Endothelial cell of umbilical vein (primary cell): ENCODE measurements at regions not wholly inside any gene's neighbourhood (a gene's known extent, or its start where the extent isn't known, plus 50 kb on each side); places are given as distances from the start of the nearest gene placed in this dataset.

Experiments
- BruUV-seq: library from RNA; stranded (reverse); fragments of 400-500 nt; replicated peaks from 2 replicates; lab custom pipeline; 2021; lab: Mats Ljungman, UMichigan
- CTCF ChIA-PET: fragments of 300-600, 350-600 bp; sonication (Branson Sonifier 250); formaldehyde crosslinking; loops from one replicate; lab custom pipeline; 2021; ENCODE audit warnings: antibody characterized with exemption, inconsistent platforms; lab: Charles Lee
- POLR2A ChIA-PET: fragments of 300-600, 350-600 bp; sonication (Branson Sonifier 250); formaldehyde crosslinking; loops from one replicate; lab custom pipeline; 2021; ENCODE audit warnings: antibody characterized with exemption, inconsistent platforms; lab: Charles Lee
- DNase-seq: peaks from one replicate; pipeline ENCODE4 v3.0.0-alpha.2; 2011; ENCODE audit warnings: low read depth, low spot score
- FAIRE-seq: peaks from 2 replicates; lab custom pipeline; 2011; peaks lifted over from hg19 to GRCh38; lab: Jason Lieb, UNC
- H2AFZ ChIP-seq: 2 replicates; pipeline ENCODE4 v1.6.0; 2012; ENCODE audit warnings: low read depth, low read length, control low read depth, inconsistent platforms
- H3K27ac ChIP-seq: 2 replicates; pipeline ENCODE4 v1.5.1; 2011; ENCODE audit warnings: low read depth, mild to moderate bottlenecking, control low read depth, low read length, moderate library complexity; ENCODE audit not compliant: insufficient read depth
- H3K27me3 ChIP-seq, 2 experiments: 2 replicates each; pipeline versions ENCODE4 v1.6.0 to v1.6.1; 2011; ENCODE audit warnings: low read length in 2 of 2, mixed read lengths in 1 of 2; ENCODE audit not compliant: control insufficient read depth in 2 of 2, insufficient read depth in 2 of 2
- H3K36me3 ChIP-seq, 2 experiments: 2 replicates in 1 of 2; 3 replicates in 1 of 2; pipeline ENCODE4 v1.5.1; 2011; ENCODE audit warnings: low read length in 2 of 2, mild to moderate bottlenecking in 1 of 2, moderate library complexity in 1 of 2; ENCODE audit not compliant: control insufficient read depth in 2 of 2, insufficient read depth in 2 of 2; ENCODE audit errors: extremely low read depth in 1 of 2
- H3K4me1 ChIP-seq: 3 replicates; pipeline ENCODE4 v1.5.1; 2011; ENCODE audit warnings: mild to moderate bottlenecking, low read length; ENCODE audit not compliant: control insufficient read depth, insufficient read depth; ENCODE audit errors: extremely low read depth
- H3K4me2 ChIP-seq: 2 replicates; pipeline ENCODE4 v1.6.1; 2011; ENCODE audit warnings: low read length, control low read depth, mixed read lengths; ENCODE audit not compliant: insufficient read depth
- H3K4me3 ChIP-seq, 3 experiments: fragments of 200-600 bp in 1 of 3; sonication (generic), shearing (Covaris generic) in 1 of 3; replicated peaks in 1 of 3; 2 replicates each; pipeline ENCODE4 v1.5.1; 2011 to 2016; ENCODE audit warnings: control low read depth in 3 of 3, low read length in 3 of 3, mild to moderate bottlenecking in 2 of 3, inconsistent platforms in 1 of 3, low read depth in 1 of 3, moderate library complexity in 1 of 3; ENCODE audit not compliant: insufficient read depth in 1 of 3
- H3K79me2 ChIP-seq: 2 replicates; pipeline ENCODE4 v1.6.0; 2012; ENCODE audit warnings: low read length, inconsistent platforms; ENCODE audit not compliant: control insufficient read depth, insufficient read depth
- H3K9ac ChIP-seq: replicated peaks from 2 replicates; pipeline ENCODE3; 2011; ENCODE audit warnings: low read length, control low read depth; ENCODE audit not compliant: insufficient read depth; ENCODE audit errors: extremely low read depth
- H3K9me1 ChIP-seq: replicated peaks from 3 replicates; pipeline ENCODE4 v1.6.0; 2011; ENCODE audit warnings: mild to moderate bottlenecking, low read length; ENCODE audit not compliant: control insufficient read depth, insufficient read depth; ENCODE audit errors: extremely low read depth
- H3K9me3 ChIP-seq: replicated peaks from 2 replicates; pipeline ENCODE4 v1.5.1; 2012; ENCODE audit warnings: low read length, inconsistent platforms; ENCODE audit not compliant: control insufficient read depth, insufficient read depth
- H4K20me1 ChIP-seq: replicated peaks from 2 replicates; pipeline ENCODE3; 2011; ENCODE audit warnings: mild to moderate bottlenecking, low read length; ENCODE audit not compliant: control insufficient read depth, insufficient read depth; ENCODE audit errors: extremely low read depth
- CTCF ChIP-seq, 2 donors: IDR thresholded peaks; 1 replicate in 1 of 2; 2 replicates in 1 of 2; pipeline ENCODE4 v1.5.1; 2011; ENCODE audit warnings: low read length in 2 of 2, mild to moderate bottlenecking in 2 of 2, moderate library complexity in 2 of 2, control low read depth in 1 of 2, inconsistent platforms in 1 of 2, low read depth in 1 of 2; ENCODE audit not compliant: insufficient read depth in 1 of 2; ENCODE audit errors: extremely low read depth in 1 of 2
- EZH2 ChIP-seq: IDR thresholded peaks from 2 replicates; pipeline ENCODE4 v1.6.1; 2012; ENCODE audit warnings: borderline replicate concordance, low read depth, mild to moderate bottlenecking, moderate library complexity, low read length, inconsistent platforms; ENCODE audit not compliant: severe bottlenecking
- JUN ChIP-seq: IDR thresholded peaks from 2 replicates; pipeline ENCODE4 v1.6.1; 2011; ENCODE audit warnings: borderline replicate concordance, low read depth; ENCODE audit not compliant: insufficient read length, insufficient read depth
- dilution Hi-C: fragments of 300-500 bp; cut with MboI; formaldehyde crosslinking; loops from one replicate; pipeline ENCODE4 v1.15.0; 2019; ENCODE audit warnings: low sequenced_read_pairs; ENCODE audit not compliant: extremely low pct_ligation_motif_present
- intact Hi-C: fragments of 100-400 bp; cut with micrococcal nuclease; formaldehyde crosslinking; loops from one replicate; pipeline ENCODE4 v1.10.0; 2022

GRCh38 chr6:138004430-138005287 is 102.6 kb downstream of the PERP start:
- TF ChIP-seq CTCF (IDR thresholded peaks at IDR 0.05; ENCODE audit: extremely low read depth in 1 of 2, insufficient read depth in 1 of 2, low read depth in 1 of 2, low read length in 2 of 2) (peak in 1 of 2 donors; percentile 35), EZH2 (no peak), JUN (no peak)
- Histone ChIP-seq H3K4me1 (no peaks in the 10 kb centered on the region), H3K9ac (no peak overlapping the region), H3K4me2 (no peak overlapping the region), H3K9me1 (no peaks in the 10 kb centered on the region), H4K20me1 (no peaks in the 10 kb centered on the region), H3K79me2 (no peaks in the 10 kb centered on the region), H3K4me3 (no peak overlapping the region), H3K27ac (no peak overlapping the region), H3K9me3 (no peaks in the 10 kb centered on the region), H3K27me3 (no peaks in the 10 kb centered on the region), H3K36me3 (no peaks in the 10 kb centered on the region), H2AFZ (no peak overlapping the region)
- dilution Hi-C loops (no loop called here), intact Hi-C loops (loop anchor here (1.0 to 5.0 kb wide), 4 partner anchors 138 to 343 kb away; partner anchors contain the start of gene TNFAIP3)
- no TSS peak for BruUV-seq
- ChIA-PET CTCF (interaction anchor here (0.6 to 5.4 kb wide), 33 partner anchors 8 to 1723 kb away, joined by 3 to 72 read pairs (median 4); no protein-coding TSS in a partner anchor), POLR2A (no interaction called here)
- FAIRE-seq (no peak), DNase-seq (peak; percentile 53)
